ENCODE measurements at regions not wholly inside any gene's neighbourhood (a gene's known extent, or its start where the extent isn't known, plus 50 kb on each side); places are given as distances from the start of the nearest gene placed in this dataset.

- H3K4me1 ChIP-seq: peaks cover 0 to 65% (median 24%) of the 10 kb centered on the region in 12 donors
- intact Hi-C loops (cut with DNase I): loop anchor here in 5 of 10 donors (5.0 to 10.0 kb wide), 7 partner anchors 98 to 548 kb away; no protein-coding TSS in a partner anchor
- 93 to 98% (median 97%) methylated on average over 3 of the region's 3 CpGs for WGBS, 4 donors
These were observed 321.0 kb downstream of the DLEU7 start for GRCh38 chr13:50522506-50522905.

GRCh38 chr13:50523307-50523706, 320.2 kb downstream of the DLEU7 start:
- H3K4me3 ChIP-seq: no peak overlapping the region
- DNase-seq: no peak
- no peaks in the 10 kb centered on the region for H3K9me3 ChIP-seq
- intact Hi-C loops (cut with DNase I): loop anchor here in 5 of 10 donors (5.0 to 10.0 kb wide), 7 partner anchors 99 to 549 kb away; no protein-coding TSS in a partner anchor
- no peaks in the 10 kb centered on the region for H3K36me3 ChIP-seq
- TF ChIP-seq CTCF (IDR thresholded peaks at IDR 0.05): no peak
- TF ChIP-seq POLR2A (IDR thresholded peaks at IDR 0.05): no peak
- WGBS, 4 donors: 45 to 54% (median 48%) methylated on average over 3 of the region's 3 CpGs
- H3K27me3 ChIP-seq: no peaks in the 10 kb centered on the region
- ATAC-seq: no peak
- peaks cover 0 to 70% (median 29%) of the 10 kb centered on the region in 12 donors for H3K4me1 ChIP-seq
- H3K27ac ChIP-seq: no peak overlapping the region

More at GRCh38 chr13:50522506-50522905, 321.0 kb downstream of the DLEU7 start:
- H3K27ac ChIP-seq: peak overlapping the region in 2 of 12 donors; percentile 9 to 61
- no peak for ATAC-seq
- no peak overlapping the region for H3K4me3 ChIP-seq
- DNase-seq: no peak
- no peaks in the 10 kb centered on the region for H3K9me3 ChIP-seq
- no peaks in the 10 kb centered on the region for H3K27me3 ChIP-seq
- no peaks in the 10 kb centered on the region for H3K36me3 ChIP-seq
- TF ChIP-seq POLR2A (IDR thresholded peaks at IDR 0.05) (no peak), CTCF (IDR thresholded peaks at IDR 0.05) (no peak)

- no peak overlapping the region for H3K27ac ChIP-seq
- DNase-seq (no peak), ATAC-seq (no peak)
- no peak overlapping the region for H3K4me3 ChIP-seq
- H3K27me3 ChIP-seq: no peaks in the 10 kb centered on the region
- H3K4me1 ChIP-seq: peaks cover 5 to 70% (median 37%) of the 10 kb centered on the region in 12 donors
- H3K36me3 ChIP-seq: no peaks in the 10 kb centered on the region
- WGBS, 4 donors: 97% methylated on average over 4 of the region's 4 CpGs
- intact Hi-C loops (cut with DNase I): loop anchor here in 5 of 10 donors (5.0 to 10.0 kb wide), 7 partner anchors 100 to 550 kb away; no protein-coding TSS in a partner anchor
- TF ChIP-seq POLR2A (IDR thresholded peaks at IDR 0.05) (no peak), CTCF (IDR thresholded peaks at IDR 0.05) (no peak)
- H3K9me3 ChIP-seq: no peaks in the 10 kb centered on the region
These were observed 318.9 kb downstream of the DLEU7 start for GRCh38 chr13:50524560-50524959.

GRCh38 chr13:50526661-50527071, 316.8 kb downstream of the DLEU7 start:
- TF ChIP-seq CTCF (IDR thresholded peaks at IDR 0.05) (no peak), POLR2A (IDR thresholded peaks at IDR 0.05) (no peak)
- ATAC-seq (no peak), DNase-seq (no peak)
- H3K4me1 ChIP-seq: peaks cover 5 to 71% (median 43%) of the 10 kb centered on the region in 12 donors
- WGBS, 4 donors: 64 to 80% (median 76%) methylated on average over 7 of the region's 7 CpGs
- intact Hi-C loops (cut with DNase I): loop anchor here in 7 of 10 donors (5.0 to 10.0 kb wide), 14 partner anchors 102 to 552 kb away; partner anchors contain the start of gene TRIM13 (in 3 of the 7)
- no peaks in the 10 kb centered on the region for H3K36me3 ChIP-seq
- no peaks in the 10 kb centered on the region for H3K27me3 ChIP-seq
- no peak overlapping the region for H3K4me3 ChIP-seq
- no peaks in the 10 kb centered on the region for H3K9me3 ChIP-seq
- H3K27ac ChIP-seq: peak overlapping the region in 1 of 12 donors; percentile 85

All from heart left ventricle (tissue), 16 donors.